ENCODE measurements at regions not wholly inside any gene's neighbourhood (a gene's known extent, or its start where the extent isn't known, plus 50 kb on each side); places are given as distances from the start of the nearest gene placed in this dataset.

- TF ChIP-seq EP300 (IDR thresholded peaks at IDR 0.05) (no peak), POLR2A (IDR thresholded peaks at IDR 0.05) (no peak), CTCF (IDR thresholded peaks at IDR 0.05) (no peak)
- DNase-seq (ENCODE audit: low spot score in 2 of 2) = no peak
- Histone ChIP-seq H3K27me3 (no peaks in the 10 kb centered on the region), H3K4me3 (no peak overlapping the region), H3K9me3 (peaks cover 0 to 12% (median 0%) of the 10 kb centered on the region in 4 donors), H3K36me3 (no peaks in the 10 kb centered on the region), H3K27ac (no peak overlapping the region), H3K4me1 (peaks cover 0 to 7% (median 0%) of the 10 kb centered on the region in 4 donors)
- 79 to 84% methylated on average over 4 of the region's 4 CpGs for WGBS, 2 donors
Observed at GRCh38 chr1:88466011-88466410, 218.1 kb upstream of the PKN2 start.

GRCh38 chr1:88466899-88467580 is 217.0 kb upstream of the PKN2 start:
- Histone ChIP-seq H3K36me3 (no peaks in the 10 kb centered on the region), H3K4me1 (peaks cover 0 to 4% (median 0%) of the 10 kb centered on the region in 4 donors), H3K27me3 (no peaks in the 10 kb centered on the region), H3K27ac (no peak overlapping the region), H3K4me3 (no peak overlapping the region), H3K9me3 (peaks cover 0 to 12% (median 0%) of the 10 kb centered on the region in 4 donors)
- 94 to 98% methylated on average over 15 to 30 of the region's 55 CpGs for WGBS, 2 donors
- DNase-seq (ENCODE audit: low spot score in 2 of 2) = no peak
- TF ChIP-seq POLR2A (IDR thresholded peaks at IDR 0.05) (no peak), EP300 (IDR thresholded peaks at IDR 0.05) (no peak), CTCF (IDR thresholded peaks at IDR 0.05) (no peak)

DNA sequence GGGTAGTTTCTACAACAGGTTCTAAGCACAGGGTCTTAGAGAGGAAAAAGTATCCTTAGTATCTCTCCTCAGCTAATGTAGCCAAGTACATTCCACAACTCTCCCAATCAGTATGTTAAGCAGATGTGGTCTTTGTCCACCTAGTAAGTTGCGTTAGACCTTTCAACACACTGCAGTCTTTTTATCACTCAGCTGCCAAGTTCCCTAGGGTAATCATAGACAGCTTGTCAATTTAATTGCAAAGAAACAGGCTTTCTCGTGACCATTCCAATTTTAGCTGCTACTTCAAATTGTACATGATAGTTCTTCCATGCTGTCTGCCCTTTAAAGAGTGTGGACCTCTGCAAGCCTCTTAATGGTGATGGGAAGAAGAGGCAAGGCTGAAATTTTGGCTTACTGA is 211.8 kb upstream of the PKN2 start:
- no peak for DNase-seq (ENCODE audit: low spot score in 2 of 2)
- TF ChIP-seq POLR2A (IDR thresholded peaks at IDR 0.05) = no peak
- TF ChIP-seq CTCF (IDR thresholded peaks at IDR 0.05) = no peak
- no peak for TF ChIP-seq EP300 (IDR thresholded peaks at IDR 0.05)
- no peak overlapping the region for H3K27ac ChIP-seq
- no peaks in the 10 kb centered on the region for H3K27me3 ChIP-seq
- H3K9me3 ChIP-seq = peaks cover 0 to 3% (median 0%) of the 10 kb centered on the region in 4 donors
- H3K36me3 ChIP-seq = no peaks in the 10 kb centered on the region
- H3K4me3 ChIP-seq = no peak overlapping the region
- 60 to 65% methylated on average over 2 of the region's 2 CpGs for WGBS, 2 donors
- no peaks in the 10 kb centered on the region for H3K4me1 ChIP-seq

DNA sequence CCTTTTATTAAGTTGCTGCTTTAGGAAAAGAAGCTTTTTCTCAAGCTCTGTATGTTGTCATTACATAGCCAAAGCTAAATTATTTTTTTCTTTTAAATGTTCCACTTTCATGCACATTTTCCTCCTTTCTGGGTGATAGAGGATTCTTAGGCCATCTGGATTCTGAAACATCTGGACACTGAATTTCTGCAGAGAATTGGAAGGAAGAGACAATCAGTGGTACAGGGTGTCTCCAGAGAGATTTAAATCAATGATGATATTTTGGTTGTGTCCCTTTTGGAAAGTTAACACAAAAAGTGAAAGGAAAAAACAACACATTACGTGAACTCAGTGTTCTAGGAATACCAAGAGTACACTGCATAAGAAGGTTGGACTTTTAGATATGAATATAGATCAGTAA is 211.4 kb upstream of the PKN2 start:
- WGBS, 2 donors = 67 to 77% methylated on average over 1 of the region's 1 CpG
- Histone ChIP-seq H3K27ac (no peak overlapping the region), H3K36me3 (no peaks in the 10 kb centered on the region), H3K4me3 (no peak overlapping the region), H3K4me1 (no peaks in the 10 kb centered on the region), H3K27me3 (no peaks in the 10 kb centered on the region), H3K9me3 (no peaks in the 10 kb centered on the region)
- TF ChIP-seq CTCF (IDR thresholded peaks at IDR 0.05) (no peak), EP300 (IDR thresholded peaks at IDR 0.05) (no peak), POLR2A (IDR thresholded peaks at IDR 0.05) (no peak)
- DNase-seq (ENCODE audit: low spot score in 2 of 2) = no peak

DNA sequence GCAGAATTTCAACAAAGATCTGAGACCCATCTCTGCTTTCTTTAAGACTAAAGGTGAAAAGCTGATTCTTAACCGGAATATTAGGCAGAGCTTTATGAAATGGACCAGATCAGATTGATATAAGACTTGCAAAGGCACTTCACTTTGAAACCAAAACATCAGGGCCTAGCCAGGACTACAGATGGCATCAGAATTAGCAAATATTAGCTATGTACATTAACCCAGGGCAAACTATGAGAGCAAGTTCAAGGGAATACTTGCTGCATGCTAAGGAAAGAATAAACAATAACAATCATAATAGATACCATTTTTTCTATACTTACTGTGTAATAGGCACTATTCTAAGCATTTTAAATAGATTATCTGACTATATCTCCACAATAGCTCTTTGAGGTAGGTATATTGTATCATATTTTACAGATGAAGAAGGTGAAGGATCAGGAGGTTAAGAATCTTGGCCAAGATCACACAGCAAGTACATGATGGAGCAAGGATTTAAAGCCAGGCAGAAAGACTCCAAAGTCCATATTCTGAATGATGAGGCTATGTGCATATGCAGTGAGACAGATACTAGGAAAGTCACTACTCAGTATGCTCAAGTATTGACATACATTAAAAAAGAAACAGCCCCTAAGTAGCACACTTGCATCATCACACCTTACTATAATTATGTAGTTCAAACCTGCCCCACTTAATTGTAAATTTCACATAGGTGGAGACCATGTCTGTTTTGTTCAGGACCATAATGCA is 209.3 kb upstream of the PKN2 start:
- 91 to 93% methylated on average over 1 of the region's 1 CpG for WGBS, 2 donors
- no peaks in the 10 kb centered on the region for H3K9me3 ChIP-seq
- no peaks in the 10 kb centered on the region for H3K4me1 ChIP-seq
- no peak for TF ChIP-seq CTCF (IDR thresholded peaks at IDR 0.05)
- no peaks in the 10 kb centered on the region for H3K27me3 ChIP-seq
- H3K4me3 ChIP-seq = no peak overlapping the region
- no peak for DNase-seq (ENCODE audit: low spot score in 2 of 2)
- H3K36me3 ChIP-seq = no peaks in the 10 kb centered on the region
- no peak overlapping the region for H3K27ac ChIP-seq
